Esophagus muscularis mucosa (tissue), 4 donors: ENCODE measurements at regions not wholly inside any gene's neighbourhood (a gene's known extent, or its start where the extent isn't known, plus 50 kb on each side); places are given as distances from the start of the nearest gene placed in this dataset.

Experiments used
- DNase-seq: peaks from one replicate; pipeline ENCODE4 v3.0.0-alpha.2; 2017; ENCODE audit errors: extremely low spot score
- H3K27ac ChIP-seq, 4 donors: fragments of 200-600 bp; sonication (generic); replicated peaks in 1 of 4; 1 replicate in 3 of 4; 2 replicates in 1 of 4; pipeline ENCODE4 v1.5.1; 2016 to 2019; ENCODE audit warnings: mild to moderate bottlenecking in 1 of 4
- H3K27me3 ChIP-seq, 4 donors: fragments of 200-600 bp; sonication (generic); one replicate each; pipeline versions ENCODE4 v1.5.1 to v1.6.0; 2016 to 2019
- H3K36me3 ChIP-seq, 4 donors: fragments of 200-600 bp; sonication (generic); one replicate each; pipeline ENCODE4 v1.5.1; 2016 to 2019
- H3K4me1 ChIP-seq, 4 donors: fragments of 200-600 bp; sonication (generic); one replicate each; pipeline ENCODE4 v1.5.1; 2016 to 2019
- H3K4me3 ChIP-seq, 4 donors: fragments of 200-600 bp; sonication (generic); 1 replicate in 2 of 4; 2 replicates in 2 of 4; pipeline ENCODE4 v1.5.1; 2016 to 2019; ENCODE audit warnings: mild to moderate bottlenecking in 4 of 4, moderate library complexity in 1 of 4
- H3K9me3 ChIP-seq, 4 donors: fragments of 200-600 bp; sonication (generic); 1 replicate in 3 of 4; 2 replicates in 1 of 4; pipeline ENCODE4 v1.5.1; 2016 to 2019
- CTCF ChIP-seq, 3 experiments: fragments of 200-600 bp in 2 of 3; fragments of 450-650 bp in 1 of 3; sonication (generic) in 2 of 3; IDR thresholded peaks; one replicate each; pipeline ENCODE4 v1.5.1; 2017 to 2019; ENCODE audit warnings: antibody characterized with exemption in 3 of 3, mild to moderate bottlenecking in 2 of 3, moderate library complexity in 1 of 3
- EP300 ChIP-seq: sonication (generic); formaldehyde crosslinking; IDR thresholded peaks from one replicate; pipeline ENCODE4 v1.6.1; 2017; ENCODE audit warnings: antibody characterized with exemption
- POLR2A ChIP-seq: fragments of 450-650 bp; IDR thresholded peaks from one replicate; pipeline ENCODE4 v1.6.1; 2017; ENCODE audit warnings: antibody characterized with exemption, moderate library complexity, mild to moderate bottlenecking, low read depth
- POLR2AphosphoS5 ChIP-seq, 2 donors: sonication (generic); formaldehyde crosslinking; IDR thresholded peaks; one replicate each; pipeline ENCODE4 v1.6.1; 2017; ENCODE audit warnings: antibody characterized with exemption in 2 of 2
- WGBS: methylation state at CpG from one replicate; pipeline ENCODE4 v1.1.5; 2018; 5-methylcytosine and 5-hydroxymethylcytosine counted together
- intact Hi-C: fragments of 100-400 bp; cut with DNase I; formaldehyde crosslinking; loops from one replicate; pipeline ENCODE4 v1.15.1; 2023

DNA sequence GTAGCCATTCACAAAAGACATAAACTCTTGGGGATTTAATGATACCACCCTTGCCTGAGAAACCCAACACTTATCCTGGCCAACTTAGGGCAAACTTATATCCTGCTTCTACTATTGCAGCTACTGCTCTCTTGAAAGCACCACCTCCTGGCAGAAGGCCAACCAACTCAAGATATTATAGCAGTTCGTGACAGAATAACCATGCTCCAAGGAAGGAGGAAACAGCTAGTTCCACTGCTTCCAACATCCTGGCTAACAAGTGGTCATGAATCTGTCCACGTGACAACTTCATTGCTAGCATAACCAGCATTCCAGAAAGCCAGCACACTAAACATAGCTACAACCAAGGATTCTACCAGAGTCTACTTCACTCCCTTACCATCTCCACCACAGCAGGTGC is 1037.5 kb downstream of the TBL1XR1 start:
- intact Hi-C loops, result no loop called here
- no peak overlapping the region for H3K4me3 ChIP-seq

GRCh38 chr3:176155012-176155411 is 1042.3 kb downstream of the TBL1XR1 start:
- no peak for DNase-seq
- Histone ChIP-seq H3K9me3 (peaks cover 0 to 3% (median 0%) of the 10 kb centered on the region in 4 donors), H3K36me3 (no peaks in the 10 kb centered on the region), H3K4me3 (no peak overlapping the region), H3K4me1 (no peaks in the 10 kb centered on the region), H3K27ac (no peak overlapping the region), H3K27me3 (no peaks in the 10 kb centered on the region)
- intact Hi-C loops, result no loop called here
- WGBS, result 93% methylated on average over 6 of the region's 6 CpGs
- TF ChIP-seq POLR2AphosphoS5 (IDR thresholded peaks at IDR 0.05) (no peak), CTCF (IDR thresholded peaks at IDR 0.05) (no peak), EP300 (no peak), POLR2A (no peak)

More for the DNA sequence above, 1037.5 kb downstream of the TBL1XR1 start:
- WGBS, result 75% methylated on average over 2 of the region's 2 CpGs
- Histone ChIP-seq H3K36me3 (no peaks in the 10 kb centered on the region), H3K27ac (no peak overlapping the region), H3K4me1 (no peaks in the 10 kb centered on the region), H3K9me3 (peaks cover 0 to 3% (median 0%) of the 10 kb centered on the region in 4 donors), H3K27me3 (no peaks in the 10 kb centered on the region)
- TF ChIP-seq POLR2A, result no peak
- no peak for DNase-seq

DNA sequence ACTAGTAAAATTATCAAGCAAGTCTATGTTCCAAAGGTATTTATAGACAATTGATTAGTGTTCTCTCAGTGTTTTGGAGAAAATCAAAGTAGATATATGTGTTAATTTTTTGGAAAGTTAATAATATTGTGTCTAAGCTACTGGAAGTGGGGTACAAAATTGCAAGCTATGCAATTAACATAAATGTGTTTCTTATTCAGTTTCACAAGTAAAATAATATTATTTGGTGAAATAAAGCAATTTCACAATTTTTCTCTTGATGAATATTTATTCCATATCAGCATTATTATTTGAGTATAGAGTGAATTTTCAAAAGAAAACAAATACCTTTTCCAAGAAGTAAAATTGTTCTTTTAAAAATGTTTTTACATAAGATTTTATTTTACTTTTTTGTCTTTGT is 1047.7 kb downstream of the TBL1XR1 start:
- Histone ChIP-seq H3K9me3 (no peaks in the 10 kb centered on the region), H3K27ac (no peak overlapping the region), H3K4me1 (no peaks in the 10 kb centered on the region), H3K4me3 (no peak overlapping the region), H3K36me3 (no peaks in the 10 kb centered on the region), H3K27me3 (no peaks in the 10 kb centered on the region)
- DNase-seq, result no peak
- TF ChIP-seq EP300 (no peak), CTCF (IDR thresholded peaks at IDR 0.05) (no peak), POLR2AphosphoS5 (IDR thresholded peaks at IDR 0.05) (no peak), POLR2A (no peak)
- intact Hi-C loops, result no loop called here

DNA sequence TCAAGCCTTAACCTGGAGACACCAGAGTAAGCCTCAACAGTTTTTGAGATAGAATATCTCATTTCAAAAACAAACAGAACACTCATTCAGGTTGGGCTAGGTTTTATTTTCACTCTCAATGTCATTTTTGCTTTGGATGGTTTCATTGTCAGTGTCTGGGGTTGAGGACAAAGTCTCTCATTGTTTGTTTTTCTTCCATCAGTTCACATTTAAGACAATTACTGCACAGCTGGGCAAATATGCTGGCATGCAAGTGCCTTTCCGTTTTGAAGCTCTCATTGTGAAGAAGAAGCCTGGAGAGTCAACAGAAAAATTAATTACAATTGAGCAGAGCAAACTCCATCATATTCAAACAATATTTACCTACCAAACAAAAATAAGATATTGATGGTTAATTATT is 1050.0 kb downstream of the TBL1XR1 start:
- H3K27ac ChIP-seq, result no peak overlapping the region
- no peak overlapping the region for H3K4me3 ChIP-seq
- H3K27me3 ChIP-seq, result no peaks in the 10 kb centered on the region
- intact Hi-C loops, result no loop called here
- no peak for DNase-seq
- TF ChIP-seq POLR2AphosphoS5 (IDR thresholded peaks at IDR 0.05) (no peak), POLR2A (no peak), EP300 (no peak), CTCF (IDR thresholded peaks at IDR 0.05) (no peak)
- 62% methylated on average over 1 of the region's 1 CpG for WGBS
- no peaks in the 10 kb centered on the region for H3K9me3 ChIP-seq
- H3K4me1 ChIP-seq, result no peaks in the 10 kb centered on the region
- no peaks in the 10 kb centered on the region for H3K36me3 ChIP-seq

GRCh38 chr3:176141837-176142236 is 1055.4 kb downstream of the TBL1XR1 start:
- DNase-seq, result no peak
- no peak overlapping the region for H3K4me3 ChIP-seq
- H3K4me1 ChIP-seq, result no peaks in the 10 kb centered on the region
- H3K27me3 ChIP-seq, result no peaks in the 10 kb centered on the region
- no peaks in the 10 kb centered on the region for H3K36me3 ChIP-seq
- H3K27ac ChIP-seq, result no peak overlapping the region
- intact Hi-C loops, result no loop called here
- no peaks in the 10 kb centered on the region for H3K9me3 ChIP-seq
- 84% methylated on average over 1 of the region's 1 CpG for WGBS
- TF ChIP-seq POLR2A (no peak), CTCF (IDR thresholded peaks at IDR 0.05) (no peak), POLR2AphosphoS5 (IDR thresholded peaks at IDR 0.05) (no peak), EP300 (no peak)
